Right ventricle myocardium inferior (tissue), 1 donor: ENCODE measurements at regions not wholly inside any gene's neighbourhood (a gene's known extent, or its start where the extent isn't known, plus 50 kb on each side); places are given as distances from the start of the nearest gene placed in this dataset.
"Not testable (repeated sequence)": the region's sequence is repeated elsewhere in the genome, so short reads cannot be mapped to it uniquely, and the experiment has no call there.

ENCODE experiments used
- ATAC-seq: fragments of 200-7000 bp; cut with Tn5 transposase; one replicate; pipeline ENCODE4 v1.9.1; 2020; ENCODE audit warnings: mild to moderate bottlenecking, moderate library complexity
- DNase-seq: peaks from one replicate; pipeline ENCODE4 v3.0.0; 2021; ENCODE audit errors: missing footprints
- intact Hi-C: fragments of 100-400 bp; cut with DNase I; formaldehyde crosslinking; loops from one replicate; pipeline ENCODE4 v1.11.0; 2022
- donor health status: DM: no; HTN: yes; CAD: no; lungs with severe emphysema.

DNA sequence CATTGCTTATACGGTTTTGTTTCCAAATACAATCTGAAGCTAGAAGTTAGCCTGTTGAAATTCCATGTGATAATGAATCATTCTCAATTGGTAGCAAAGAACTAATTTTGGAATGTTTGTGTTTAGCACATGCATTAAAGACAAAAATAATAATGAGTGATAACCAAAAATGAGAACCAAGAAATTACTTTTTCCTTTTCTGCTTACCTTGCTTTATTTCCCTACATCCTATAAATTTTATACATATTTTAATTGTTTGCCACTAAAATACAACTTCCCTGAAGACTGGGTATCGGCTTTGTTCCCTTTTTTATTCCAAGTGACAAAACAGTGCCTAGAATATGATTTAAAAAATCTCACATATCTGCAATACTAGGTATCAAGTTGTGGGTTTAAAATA is 203.8 kb upstream of the TACR3 start:
- intact Hi-C loops = no loop called here
- DNase-seq = no peak
- ATAC-seq = no peak

DNA sequence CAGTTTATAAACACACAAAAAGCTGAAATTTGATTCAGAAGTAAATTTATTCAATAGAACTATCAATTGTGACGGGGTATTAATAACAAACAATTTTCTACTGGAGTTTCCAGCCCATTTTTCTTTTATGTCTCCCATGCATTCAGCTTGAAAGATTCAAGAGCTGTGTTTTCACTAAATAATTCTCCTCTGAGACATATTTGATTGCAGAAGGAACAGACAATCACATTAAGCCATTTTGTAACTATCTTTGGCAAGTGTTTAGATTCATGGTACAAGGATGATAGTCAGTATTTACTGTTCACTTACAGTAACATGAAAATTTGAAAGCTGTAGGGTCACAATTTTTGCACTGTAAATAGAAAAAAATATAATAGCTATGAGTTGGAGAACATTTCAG is 198.4 kb upstream of the TACR3 start:
- intact Hi-C loops = no loop called here
- ATAC-seq = no peak

DNA sequence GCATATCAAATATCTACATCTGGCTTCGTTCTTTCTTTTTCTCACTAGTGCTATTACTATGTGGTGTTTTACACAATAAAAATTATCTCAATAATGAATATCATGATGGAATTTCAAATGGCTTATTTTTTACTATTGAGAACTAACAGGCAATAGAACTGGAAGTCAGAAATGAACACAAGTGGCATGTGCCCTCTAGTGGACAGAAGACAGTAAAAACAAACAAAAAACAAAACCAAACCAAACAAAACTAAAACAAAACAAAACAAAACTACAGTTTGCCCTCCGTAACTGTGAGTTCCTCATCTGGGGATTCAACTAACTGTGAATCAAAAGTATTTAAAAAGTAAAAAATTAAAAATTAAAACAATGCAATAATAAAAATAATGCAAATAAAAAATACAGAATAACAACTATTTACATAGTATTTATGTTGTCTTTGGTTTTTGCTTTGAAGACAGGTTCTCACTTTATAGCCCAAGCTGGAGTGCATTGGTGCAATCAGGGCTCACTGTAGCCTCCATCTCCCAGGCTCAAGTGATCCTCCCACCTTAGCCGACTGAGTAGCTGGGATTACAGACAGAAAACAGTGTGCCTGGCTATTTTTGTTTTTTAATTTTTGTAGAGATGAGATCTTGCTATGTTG is 195.6 kb upstream of the TACR3 start:
- DNase-seq = no peak
- intact Hi-C loops = no loop called here
- no peak for ATAC-seq

More for the DNA sequence above, 198.4 kb upstream of the TACR3 start:
- no peak for DNase-seq

DNA sequence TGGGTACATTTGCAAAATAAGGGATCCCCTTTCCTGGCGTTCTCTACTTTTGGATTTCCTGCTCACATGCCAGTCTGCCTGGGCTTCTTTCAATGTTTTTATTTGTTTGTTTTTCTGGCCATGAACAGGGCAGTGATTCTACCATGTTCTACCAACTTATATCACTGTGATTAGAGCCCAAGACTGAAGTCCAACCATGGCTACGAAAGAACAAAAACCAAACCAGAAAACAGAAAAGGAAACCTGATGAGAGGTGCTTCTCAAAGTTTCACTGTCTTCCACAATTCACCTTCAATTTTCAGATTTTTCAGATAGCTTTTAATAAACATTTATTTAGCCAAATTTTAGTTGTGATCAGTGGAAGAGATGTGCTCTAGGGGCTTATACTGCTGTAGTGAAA is 187.6 kb upstream of the TACR3 start:
- DNase-seq = no peak
- intact Hi-C loops = no loop called here
- no peak for ATAC-seq

DNA sequence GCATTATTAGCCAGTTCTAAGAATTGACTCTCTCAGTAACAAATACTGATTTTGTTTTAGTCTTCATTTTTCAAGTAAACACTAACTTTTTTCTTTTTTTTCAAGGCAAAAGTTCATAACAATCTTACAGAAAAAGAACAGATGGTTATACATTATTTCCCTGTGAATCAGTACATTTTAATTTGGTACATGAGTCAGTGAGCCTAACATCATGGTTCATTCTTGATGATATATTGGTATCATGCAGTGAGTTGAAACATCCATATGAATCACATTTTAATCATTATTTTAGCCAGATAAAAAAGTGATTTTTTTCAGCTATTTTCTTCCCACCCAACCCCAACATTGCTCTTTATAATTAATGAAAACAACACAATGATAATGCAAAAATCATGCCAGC is 184.3 kb upstream of the TACR3 start:
- intact Hi-C loops = no loop called here
- ATAC-seq = no peak
- no peak for DNase-seq

DNA sequence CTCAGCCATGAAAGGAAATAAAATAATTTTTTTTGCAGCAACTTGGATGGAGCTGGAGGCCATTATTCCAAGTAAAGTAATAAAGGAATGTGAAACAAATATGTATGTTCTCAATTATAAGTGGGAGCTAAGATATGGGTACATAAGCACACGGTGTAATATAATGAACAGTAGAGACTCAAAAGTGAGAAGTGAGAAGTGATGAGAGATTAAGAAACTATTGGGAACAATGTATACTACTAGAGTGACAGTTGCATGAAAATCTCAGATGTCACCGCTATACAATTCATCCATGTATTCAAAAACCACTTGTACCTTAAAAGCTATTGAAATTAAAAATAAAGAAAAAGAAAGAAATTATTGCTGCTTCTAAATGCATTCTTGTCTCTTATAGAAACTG is 182.9 kb upstream of the TACR3 start:
- intact Hi-C loops = no loop called here
- DNase-seq (no peak), ATAC-seq (no peak)

DNA sequence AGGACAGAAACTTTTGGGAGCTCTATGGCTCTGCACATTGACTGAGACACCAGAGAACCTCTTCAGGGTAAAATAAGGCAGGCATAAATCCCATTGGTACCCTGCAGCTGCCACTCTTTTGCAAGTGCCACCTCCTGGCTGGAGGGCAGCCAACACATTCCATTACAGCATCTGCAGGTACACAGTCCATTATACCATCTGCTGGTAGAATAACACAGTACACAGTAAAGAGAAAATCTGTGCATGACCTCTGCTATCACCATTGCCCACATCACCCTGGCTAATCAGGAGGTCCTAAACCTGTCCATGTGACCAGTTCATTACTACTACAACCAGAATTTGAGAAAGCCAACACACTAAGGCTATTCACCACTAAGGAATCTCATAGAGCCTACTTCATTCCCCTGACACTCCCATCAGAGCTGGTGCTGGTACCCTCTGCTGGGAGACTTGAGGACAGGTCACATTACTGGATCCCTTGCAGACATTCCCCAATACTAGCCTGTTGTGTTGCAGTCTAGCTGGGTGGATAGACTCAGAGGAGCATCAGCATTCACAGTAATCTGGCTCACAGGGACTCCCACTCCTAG is 176.2 kb upstream of the TACR3 start:
- ATAC-seq = no peak
- DNase-seq = no peak
- intact Hi-C loops = no loop called here

DNA sequence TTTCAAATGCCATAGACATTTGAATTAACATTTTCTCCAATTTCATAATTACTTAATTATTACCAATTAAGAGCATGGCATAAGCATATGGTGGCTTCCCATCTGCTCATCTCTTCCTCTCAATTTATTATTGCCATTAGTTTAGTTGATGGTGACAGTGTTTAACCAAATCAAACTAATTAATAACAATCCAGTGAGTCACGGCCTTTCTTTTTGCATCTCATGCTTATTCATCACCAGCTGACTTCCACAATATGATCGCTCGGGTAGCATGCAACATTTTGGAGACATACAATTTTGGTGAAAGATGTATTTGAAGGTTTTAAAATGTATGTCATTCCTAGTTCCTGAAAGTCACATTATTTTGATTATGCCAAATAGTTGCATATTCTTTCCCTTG is 172.8 kb upstream of the TACR3 start:
- intact Hi-C loops = no loop called here
- DNase-seq (no peak), ATAC-seq (no peak)

DNA sequence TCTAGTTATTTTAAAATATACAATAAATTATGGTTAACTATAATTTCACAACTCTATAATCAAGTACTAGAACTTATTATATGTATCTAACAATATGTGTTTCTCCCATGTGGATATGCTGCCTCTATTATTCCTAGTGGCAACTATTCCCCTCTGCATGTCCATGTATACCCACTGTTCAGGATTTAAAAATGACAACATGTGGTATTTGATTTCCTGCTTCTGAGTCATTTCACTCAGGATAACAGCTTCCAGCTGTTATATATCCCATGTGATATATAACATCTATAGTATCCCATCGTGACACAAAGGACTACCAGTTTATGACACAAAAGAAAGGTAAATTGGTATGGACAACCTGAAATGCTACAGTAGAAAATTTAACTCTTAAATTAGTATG is 167.4 kb upstream of the TACR3 start:
- intact Hi-C loops = no loop called here
- DNase-seq = no peak
- ATAC-seq = no peak

DNA sequence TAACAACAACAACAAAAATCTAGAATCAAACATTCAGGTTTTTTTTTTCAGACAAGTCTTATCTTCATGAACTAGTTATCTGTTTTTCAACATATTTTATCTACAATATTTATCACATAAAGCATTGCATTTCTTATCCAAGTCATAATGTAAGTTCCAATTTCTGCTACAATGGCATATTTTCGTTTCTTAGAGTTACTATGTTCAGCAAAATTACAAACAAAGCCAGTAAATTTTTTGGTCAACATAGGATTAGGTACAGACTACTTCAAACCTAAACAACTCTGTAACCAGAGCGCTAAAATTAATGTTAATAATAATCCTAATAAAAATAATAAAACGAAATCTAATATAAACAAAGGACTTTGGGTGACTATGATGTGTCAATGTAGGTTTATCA is 165.4 kb upstream of the TACR3 start:
- DNase-seq (no peak), ATAC-seq (no peak)
- intact Hi-C loops = no loop called here

DNA sequence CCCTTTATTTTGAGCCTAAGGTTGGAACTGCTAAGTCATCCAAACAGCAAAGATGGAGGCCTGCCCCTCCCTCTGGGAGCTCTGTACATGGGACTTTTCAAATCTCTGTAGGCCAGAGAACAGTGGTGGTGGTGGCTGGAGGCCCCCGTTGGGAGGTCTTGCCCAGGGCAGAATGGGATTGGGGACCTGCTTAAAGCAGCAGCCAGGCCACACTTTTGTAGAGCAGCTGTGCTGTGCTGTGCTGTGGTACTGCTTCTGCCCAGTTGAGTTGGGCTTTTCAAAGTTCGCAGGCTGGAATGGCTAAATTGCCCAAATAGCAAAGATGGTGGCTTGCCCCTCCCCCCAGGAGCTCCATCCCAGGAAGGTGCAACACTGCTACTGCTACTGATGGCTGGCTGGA is 147.5 kb upstream of the TACR3 start:
- no peak for DNase-seq
- no peak for ATAC-seq
- intact Hi-C loops = no loop called here

DNA sequence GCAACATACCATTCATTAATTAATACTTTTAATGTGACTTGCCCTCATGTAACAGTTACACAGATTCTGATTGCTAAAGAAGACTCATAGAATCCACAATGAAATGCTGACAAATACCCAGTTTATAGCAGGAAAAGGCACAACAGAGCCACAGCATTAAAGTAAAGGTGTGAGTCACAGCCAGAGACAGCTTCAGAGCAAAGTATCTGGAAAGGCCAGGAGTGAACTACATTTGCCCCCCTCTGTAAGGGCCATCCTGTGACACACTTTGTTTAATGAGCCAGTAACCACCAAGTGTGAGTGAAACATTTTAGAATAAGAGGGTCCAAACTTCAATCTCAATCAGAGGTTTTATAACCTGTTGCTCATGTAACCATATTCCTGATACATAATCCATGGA is 133.8 kb upstream of the TACR3 start:
- intact Hi-C loops = no loop called here
- no peak for ATAC-seq
- no peak for DNase-seq

DNA sequence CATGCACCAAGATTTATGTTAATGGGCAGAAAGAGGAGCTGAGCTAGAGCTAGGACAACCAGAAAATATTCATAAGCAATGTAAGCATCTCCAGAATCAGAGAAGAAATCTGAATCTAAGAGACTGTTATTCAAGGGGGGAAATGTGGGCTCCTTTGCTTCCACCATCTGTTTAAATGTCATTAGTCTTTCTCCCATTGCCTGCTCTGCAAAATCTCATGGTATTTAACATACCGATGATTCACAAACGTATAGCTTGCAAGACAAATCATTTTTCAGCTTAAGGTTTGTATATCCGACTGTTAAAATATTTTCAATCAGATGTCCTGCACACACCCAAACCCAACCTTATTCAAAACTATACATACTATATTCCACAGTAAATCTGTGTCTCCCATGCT is 133.4 kb upstream of the TACR3 start:
- intact Hi-C loops = no loop called here
- DNase-seq (no peak), ATAC-seq (no peak)

DNA sequence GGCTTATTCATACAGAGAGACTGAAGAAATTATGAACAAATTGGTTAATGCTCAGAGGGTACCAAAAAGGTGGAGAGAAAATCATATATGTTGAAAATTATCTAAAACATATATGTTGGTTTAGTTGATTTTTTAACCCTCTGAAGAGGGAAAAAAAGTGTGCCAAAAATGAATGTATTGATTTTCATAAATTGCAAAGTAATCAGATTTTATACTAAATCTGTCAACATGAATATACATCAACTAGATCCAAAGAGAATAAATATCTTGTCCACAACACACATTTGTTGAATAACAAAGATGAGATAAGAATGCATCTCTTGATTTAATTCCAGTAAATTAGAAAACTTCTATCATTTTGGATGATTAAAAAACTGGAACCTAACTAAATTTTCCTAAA is 125.3 kb upstream of the TACR3 start:
- no peak for ATAC-seq
- no peak for DNase-seq
- intact Hi-C loops = no loop called here

DNA sequence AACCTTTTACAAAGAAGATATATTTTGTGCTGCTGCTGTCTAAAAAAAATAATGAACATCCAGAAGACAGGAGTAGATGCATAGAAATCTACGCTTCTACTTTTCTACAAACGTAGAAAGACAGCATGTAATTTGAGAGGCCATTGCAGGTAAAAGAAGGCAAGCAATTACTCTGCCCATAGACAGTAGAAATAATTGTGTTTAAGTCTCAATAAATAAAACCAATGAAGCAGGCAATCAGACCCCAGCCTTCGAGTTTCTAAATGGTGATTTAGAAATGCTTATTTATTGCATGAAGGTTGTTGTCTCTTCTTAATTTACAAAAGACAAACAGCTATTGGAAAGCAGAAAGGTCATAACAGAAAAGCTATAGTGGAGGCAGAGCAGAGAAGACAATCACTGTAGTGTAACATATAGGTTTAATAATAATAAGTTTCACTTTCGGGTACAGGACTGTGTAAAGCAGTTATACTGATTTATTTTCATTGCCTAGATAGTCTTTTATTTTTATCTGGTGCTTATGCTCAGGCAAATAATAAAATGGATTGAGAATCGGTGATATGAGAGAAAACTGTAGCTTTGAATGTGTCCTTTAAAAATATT is 123.0 kb upstream of the TACR3 start:
- intact Hi-C loops = no loop called here
- ATAC-seq (no peak), DNase-seq (no peak)

DNA sequence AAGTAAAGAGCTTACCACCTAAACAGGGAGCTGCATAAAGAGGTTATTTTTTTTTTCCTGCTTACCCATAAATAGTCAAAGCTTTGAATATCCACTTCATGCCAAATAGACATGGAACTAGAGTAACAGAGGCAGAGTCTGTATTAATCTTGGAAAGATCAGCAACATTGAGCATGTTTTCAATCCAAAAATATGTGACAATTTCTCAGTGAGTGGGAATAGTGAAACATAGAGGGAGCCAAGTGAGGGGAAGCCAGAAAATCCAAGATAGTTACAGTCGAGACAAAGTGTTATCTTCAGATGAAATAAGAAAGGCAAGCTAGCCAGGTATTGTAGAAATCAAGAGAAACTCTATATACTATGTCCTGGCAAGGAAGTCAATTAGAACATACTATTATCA is 122.3 kb upstream of the TACR3 start:
- ATAC-seq (no peak), DNase-seq (no peak)
- intact Hi-C loops = no loop called here

DNA sequence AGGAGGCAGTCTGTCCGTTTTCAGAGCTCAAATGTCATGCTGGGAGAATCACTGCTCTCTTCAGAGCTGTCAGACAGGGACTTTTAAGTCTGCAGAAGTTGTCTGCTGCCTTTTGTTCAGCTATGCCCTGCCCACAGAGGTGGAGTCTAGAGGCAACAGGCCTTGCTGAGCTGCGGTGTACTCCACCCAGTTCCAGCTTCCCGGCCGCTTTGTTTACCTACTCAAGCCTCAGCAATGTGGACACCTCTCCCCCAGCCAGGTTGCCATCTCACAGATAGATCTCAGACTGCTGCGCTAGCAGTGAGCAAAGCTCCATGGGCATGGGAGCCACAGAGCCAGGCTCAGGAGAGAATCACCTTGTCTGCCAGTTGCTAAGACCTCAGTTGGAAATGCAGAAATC is 90.5 kb upstream of the TACR3 start:
- intact Hi-C loops, ATAC-seq: not testable (repeated sequence)
- DNase-seq = peak; percentile 32

DNA sequence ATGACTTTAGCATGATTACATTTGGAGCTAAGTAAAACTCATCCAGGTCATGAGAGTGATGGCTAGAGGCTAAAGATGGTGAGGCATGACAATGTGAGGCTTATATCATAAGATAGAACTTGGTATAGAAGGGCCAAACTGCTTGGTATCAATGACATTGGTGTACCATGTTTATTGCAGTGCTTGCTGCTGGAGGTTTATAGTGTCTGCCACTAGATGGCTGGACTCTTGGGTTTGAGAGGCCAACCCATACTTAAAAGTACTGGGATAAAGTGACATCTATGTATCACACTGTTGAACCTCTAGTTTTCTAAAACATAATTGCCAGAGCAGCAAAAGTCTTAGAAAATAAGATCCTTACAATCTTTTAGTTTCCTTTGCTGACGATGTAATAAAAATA is 83.0 kb upstream of the TACR3 start:
- DNase-seq = no peak
- intact Hi-C loops = no loop called here
- ATAC-seq = no peak

DNA sequence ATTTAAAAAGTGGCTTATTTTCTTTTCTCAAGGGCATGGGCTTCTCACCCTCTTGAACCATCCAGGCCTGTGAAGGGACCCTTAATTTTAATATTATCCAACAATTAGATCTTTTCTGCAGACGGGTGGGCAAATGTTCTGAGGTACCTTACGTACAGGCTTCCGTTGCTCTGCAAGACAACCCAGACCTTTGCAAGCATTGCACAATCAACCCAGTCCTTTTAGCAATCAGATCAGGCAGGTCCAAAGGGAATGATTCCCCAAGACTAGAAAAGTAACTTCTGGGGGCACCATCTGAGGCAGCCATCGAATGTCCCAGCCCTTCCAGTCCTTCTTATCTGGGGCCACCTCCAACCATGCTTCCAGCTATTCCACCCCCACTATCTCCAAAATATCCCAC is 67.3 kb upstream of the TACR3 start:
- intact Hi-C loops = no loop called here
- ATAC-seq (no peak), DNase-seq (no peak)

DNA sequence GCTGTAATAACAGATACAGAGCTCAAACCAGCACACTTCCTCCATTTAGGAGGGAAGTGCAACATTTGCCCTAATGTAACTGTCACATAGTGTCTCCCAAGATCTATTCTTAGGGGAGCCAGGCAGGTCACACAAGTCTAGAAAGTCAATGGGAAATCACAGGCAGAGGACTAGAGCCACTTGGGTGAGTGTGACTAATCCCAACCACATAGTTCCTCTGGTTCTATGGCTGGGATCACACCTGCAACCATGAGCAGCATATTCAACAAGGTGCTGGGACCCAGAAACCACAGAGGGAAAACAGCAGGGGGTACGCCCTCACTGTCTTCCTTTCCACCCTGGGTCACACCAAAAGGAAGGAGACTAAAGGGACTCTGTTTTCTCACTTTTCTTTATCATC is 66.8 kb upstream of the TACR3 start:
- ATAC-seq (no peak), DNase-seq (no peak)
- intact Hi-C loops = no loop called here

DNA sequence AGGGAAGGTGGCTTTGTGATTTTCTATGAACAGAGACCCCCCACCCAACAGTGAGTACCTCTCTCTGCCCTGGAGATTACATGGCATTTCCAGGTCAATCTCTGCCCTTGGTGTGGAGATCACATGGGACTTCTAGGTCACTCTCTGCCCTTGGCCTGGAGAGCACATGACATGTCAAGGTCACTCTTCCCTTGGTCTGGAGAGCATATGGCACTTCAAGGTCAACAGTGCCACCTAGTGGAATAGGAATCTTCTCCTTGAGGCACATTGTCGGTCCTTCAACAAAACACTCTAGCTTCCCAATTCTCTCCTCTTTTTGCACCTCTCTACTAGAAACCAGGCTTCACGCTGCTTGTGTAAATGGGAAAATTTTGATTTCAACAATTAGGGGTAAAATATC is 66.2 kb upstream of the TACR3 start:
- no peak for ATAC-seq
- no peak for DNase-seq
- intact Hi-C loops = no loop called here
